HG03354 (cell line): ENCODE measurements at regions not wholly inside any gene's neighbourhood (a gene's known extent, or its start where the extent isn't known, plus 50 kb on each side); places are given as distances from the start of the nearest gene placed in this dataset.

Experiments used
- ATAC-seq: cut with Tn5 transposase; IDR thresholded peaks from one replicate; pipeline ENCODE4 v1.9.1; 2021; ENCODE audit warnings: mild to moderate bottlenecking; ENCODE audit not compliant: unreplicated experiment, poor library complexity, severe bottlenecking

GRCh38 chr12:77439749-77440148, 374.4 kb upstream of the E2F7 start:
- no peak for ATAC-seq

- no peak for ATAC-seq
Measured at GRCh38 chr12:77438644-77439043, 373.3 kb upstream of the E2F7 start.

- no peak for ATAC-seq
Measured at GRCh38 chr12:77437206-77437605, 371.8 kb upstream of the E2F7 start.

- ATAC-seq: no peak
Measured at GRCh38 chr12:77435446-77436091, 370.2 kb upstream of the E2F7 start.

GRCh38 chr12:77433799-77434198, 368.4 kb upstream of the E2F7 start:
- no peak for ATAC-seq

- no peak for ATAC-seq
Measured at GRCh38 chr12:77429426-77429825, 364.1 kb upstream of the E2F7 start.

GRCh38 chr12:77421152-77421551, 355.8 kb upstream of the E2F7 start:
- ATAC-seq: no peak

- no peak for ATAC-seq
Measured at GRCh38 chr12:77409551-77409950, 344.2 kb upstream of the E2F7 start.

GRCh38 chr12:77407931-77408330, 342.6 kb upstream of the E2F7 start:
- ATAC-seq: no peak

- no peak for ATAC-seq
Measured at GRCh38 chr12:77406219-77406905, 341.0 kb upstream of the E2F7 start.

GRCh38 chr12:77402716-77403115, 337.3 kb upstream of the E2F7 start:
- no peak for ATAC-seq

GRCh38 chr12:77401770-77402081, 336.4 kb upstream of the E2F7 start:
- ATAC-seq: no peak

- no peak for ATAC-seq
Measured at GRCh38 chr12:77401064-77401769, 335.8 kb upstream of the E2F7 start.

- no peak for ATAC-seq
Measured at GRCh38 chr12:77392467-77393088, 327.2 kb upstream of the E2F7 start.

- no peak for ATAC-seq
Measured at GRCh38 chr12:77388445-77389265, 323.3 kb upstream of the E2F7 start.

GRCh38 chr12:77387671-77388070, 322.3 kb upstream of the E2F7 start:
- ATAC-seq: no peak

- ATAC-seq: no peak
Measured at GRCh38 chr12:77387214-77387613, 321.8 kb upstream of the E2F7 start.

- no peak for ATAC-seq
Measured at GRCh38 chr12:77384941-77385340, 319.6 kb upstream of the E2F7 start.

GRCh38 chr12:77382096-77382742, 316.9 kb upstream of the E2F7 start:
- no peak for ATAC-seq
